ENCODE measurements at regions not wholly inside any gene's neighbourhood (a gene's known extent, or its start where the extent isn't known, plus 50 kb on each side); places are given as distances from the start of the nearest gene placed in this dataset.

DNA sequence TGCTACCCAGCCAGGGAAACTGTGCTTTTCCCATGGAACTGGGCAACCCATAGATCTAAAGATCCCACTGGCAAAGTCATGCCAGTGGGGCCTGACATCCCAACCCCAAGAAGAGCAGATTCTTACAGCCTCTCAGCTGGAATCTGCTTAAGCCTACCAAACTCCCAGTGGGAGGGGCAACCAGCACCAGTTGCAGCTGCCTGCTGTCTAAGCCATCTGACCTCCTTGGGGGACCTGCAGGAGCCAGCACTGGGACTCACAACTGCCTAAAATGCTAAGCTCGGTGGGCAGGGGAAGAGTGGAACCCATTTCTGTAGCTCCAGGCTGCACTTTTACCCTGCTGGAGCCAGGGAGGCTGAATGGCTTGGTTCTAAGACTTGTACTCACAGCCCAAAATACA lies 770.7 kb upstream of the SLC8A1 start:
- no peaks in the 10 kb centered on the region for H3K27me3 ChIP-seq (ENCODE audit: control insufficient read depth, insufficient read depth, low read length)
- no peak overlapping the region for H3K9ac ChIP-seq (ENCODE audit: low read length)
- H3K4me1 ChIP-seq (ENCODE audit: control insufficient read depth, insufficient read depth, low read length) = no peaks in the 10 kb centered on the region
- H3K27ac ChIP-seq (ENCODE audit: low read depth, low read length) = no peak overlapping the region
- H3K36me3 ChIP-seq (ENCODE audit: control insufficient read depth, insufficient read depth, low read length) = no peaks in the 10 kb centered on the region
- H3K4me3 ChIP-seq (ENCODE audit: low read length) = no peak overlapping the region

DNA sequence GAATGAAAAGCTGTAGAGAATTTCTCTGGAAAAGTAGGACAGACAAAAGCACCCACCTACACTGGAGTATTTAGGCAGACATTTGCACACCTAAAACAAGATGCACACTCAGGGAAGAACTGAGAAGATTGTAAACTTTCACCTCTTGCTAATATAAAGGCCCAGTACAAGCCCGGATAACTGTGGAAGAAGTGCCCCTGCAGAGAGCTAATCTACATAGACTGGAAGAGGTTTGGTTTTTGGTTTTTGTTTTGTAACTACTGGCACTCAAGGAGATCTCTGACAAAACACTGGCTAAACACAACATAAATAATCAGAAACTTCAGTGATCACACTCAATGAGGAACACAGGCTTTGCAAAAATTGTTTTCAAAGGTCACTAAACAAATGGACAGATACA lies 782.2 kb upstream of the SLC8A1 start:
- Histone ChIP-seq H3K9ac (ENCODE audit: low read length) (no peak overlapping the region), H3K27ac (ENCODE audit: low read depth, low read length) (no peak overlapping the region), H3K27me3 (ENCODE audit: control insufficient read depth, insufficient read depth, low read length) (no peaks in the 10 kb centered on the region), H3K36me3 (ENCODE audit: control insufficient read depth, insufficient read depth, low read length) (no peaks in the 10 kb centered on the region), H3K4me1 (ENCODE audit: control insufficient read depth, insufficient read depth, low read length) (no peaks in the 10 kb centered on the region), H3K4me3 (ENCODE audit: low read length) (no peak overlapping the region)

DNA sequence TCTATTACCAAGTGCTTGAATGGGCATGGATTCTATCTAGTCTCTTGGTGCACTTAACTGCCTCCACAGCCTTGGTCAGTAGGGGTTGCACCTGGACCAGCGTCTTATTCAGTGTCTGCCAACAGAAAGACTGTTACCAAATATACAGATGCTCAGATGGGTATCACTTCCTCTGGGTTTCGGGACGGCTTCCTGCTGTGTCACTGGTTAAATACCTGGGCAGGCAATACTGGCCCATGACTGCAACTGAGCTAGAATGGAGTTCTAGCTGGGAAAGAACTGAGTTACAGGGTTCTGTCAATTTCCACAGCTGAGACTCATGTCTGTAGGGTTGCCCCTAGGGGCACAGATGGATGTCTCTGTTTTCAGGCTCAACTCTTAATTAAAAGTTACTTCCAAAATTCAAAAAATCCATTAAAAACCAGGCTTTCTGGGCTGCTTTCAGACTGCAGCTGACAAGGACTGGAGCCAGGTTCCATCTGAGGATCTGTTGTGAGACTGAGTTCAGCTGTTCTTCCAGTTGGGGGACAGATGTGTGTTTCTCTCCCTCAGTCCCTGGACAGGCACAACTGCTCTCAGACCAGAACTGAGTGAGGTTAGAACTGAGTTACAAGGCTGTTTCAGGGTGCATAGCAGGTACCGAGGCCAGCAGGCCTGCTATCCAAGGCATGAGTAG lies 789.6 kb upstream of the SLC8A1 start:
- Histone ChIP-seq H3K36me3 (ENCODE audit: control insufficient read depth, insufficient read depth, low read length) (no peaks in the 10 kb centered on the region), H3K9ac (ENCODE audit: low read length) (no peak overlapping the region), H3K4me3 (ENCODE audit: low read length) (no peak overlapping the region), H3K4me1 (ENCODE audit: control insufficient read depth, insufficient read depth, low read length) (no peaks in the 10 kb centered on the region), H3K27me3 (ENCODE audit: control insufficient read depth, insufficient read depth, low read length) (no peaks in the 10 kb centered on the region), H3K27ac (ENCODE audit: low read depth, low read length) (no peak overlapping the region)

DNA sequence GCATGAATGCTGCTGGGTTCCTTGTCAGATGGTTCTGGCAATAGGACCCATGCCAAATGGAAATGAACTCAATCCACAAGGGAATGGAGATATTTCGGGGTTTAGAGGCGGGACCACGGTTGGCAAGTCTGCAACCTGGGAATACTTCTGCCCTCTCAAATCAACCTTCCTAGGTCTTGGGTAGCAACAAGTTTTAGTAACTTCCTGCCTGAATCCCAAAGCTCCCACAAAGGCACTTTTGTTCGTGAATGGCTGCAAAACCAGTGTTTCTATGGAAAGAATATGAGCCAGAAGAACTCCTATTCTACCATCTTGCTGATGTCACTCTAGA lies 790.1 kb upstream of the SLC8A1 start:
- Histone ChIP-seq H3K4me1 (ENCODE audit: control insufficient read depth, insufficient read depth, low read length) (no peaks in the 10 kb centered on the region), H3K27ac (ENCODE audit: low read depth, low read length) (no peak overlapping the region), H3K9ac (ENCODE audit: low read length) (no peak overlapping the region), H3K36me3 (ENCODE audit: control insufficient read depth, insufficient read depth, low read length) (no peaks in the 10 kb centered on the region), H3K4me3 (ENCODE audit: low read length) (no peak overlapping the region), H3K27me3 (ENCODE audit: control insufficient read depth, insufficient read depth, low read length) (no peaks in the 10 kb centered on the region)

DNA sequence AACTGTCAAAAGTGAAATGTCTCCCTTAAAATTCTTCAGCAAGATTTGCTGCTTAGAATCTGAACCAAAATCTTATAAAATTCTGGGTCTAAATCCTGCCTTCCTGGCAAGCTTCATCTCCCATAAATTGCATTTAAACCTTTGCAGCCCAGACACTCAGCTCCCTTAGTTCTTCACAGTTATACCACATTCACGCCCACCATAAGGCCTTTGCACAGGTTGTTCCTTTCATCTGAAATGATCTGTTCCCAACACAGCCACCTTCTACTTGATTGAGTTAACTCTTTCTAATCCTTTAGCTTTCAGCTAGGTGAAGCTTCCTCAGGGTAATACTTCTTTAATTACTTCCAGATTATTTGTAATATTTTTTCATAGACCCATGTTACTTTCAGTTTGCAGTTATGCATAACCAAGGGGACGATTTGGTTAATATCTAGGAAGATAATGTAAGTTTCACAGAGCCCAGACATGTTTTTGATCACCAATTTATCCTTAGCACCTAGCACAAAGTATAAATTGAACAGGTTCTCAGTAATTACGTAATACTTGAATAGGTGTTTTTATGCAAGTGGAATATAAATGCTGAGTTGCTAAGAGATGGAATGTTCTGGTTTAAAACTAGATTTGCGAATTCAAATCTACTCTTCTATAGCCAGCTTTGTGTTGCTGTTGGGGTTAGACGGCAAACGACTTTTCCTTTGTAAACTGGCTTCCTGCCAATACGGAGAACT lies 779.7 kb upstream of the PKDCC start:
- Histone ChIP-seq H3K4me3 (ENCODE audit: low read length) (no peak overlapping the region), H3K9ac (ENCODE audit: low read length) (no peak overlapping the region), H3K4me1 (ENCODE audit: control insufficient read depth, insufficient read depth, low read length) (no peaks in the 10 kb centered on the region), H3K27me3 (ENCODE audit: control insufficient read depth, insufficient read depth, low read length) (no peaks in the 10 kb centered on the region), H3K27ac (ENCODE audit: low read depth, low read length) (no peak overlapping the region), H3K36me3 (ENCODE audit: control insufficient read depth, insufficient read depth, low read length) (no peaks in the 10 kb centered on the region)

DNA sequence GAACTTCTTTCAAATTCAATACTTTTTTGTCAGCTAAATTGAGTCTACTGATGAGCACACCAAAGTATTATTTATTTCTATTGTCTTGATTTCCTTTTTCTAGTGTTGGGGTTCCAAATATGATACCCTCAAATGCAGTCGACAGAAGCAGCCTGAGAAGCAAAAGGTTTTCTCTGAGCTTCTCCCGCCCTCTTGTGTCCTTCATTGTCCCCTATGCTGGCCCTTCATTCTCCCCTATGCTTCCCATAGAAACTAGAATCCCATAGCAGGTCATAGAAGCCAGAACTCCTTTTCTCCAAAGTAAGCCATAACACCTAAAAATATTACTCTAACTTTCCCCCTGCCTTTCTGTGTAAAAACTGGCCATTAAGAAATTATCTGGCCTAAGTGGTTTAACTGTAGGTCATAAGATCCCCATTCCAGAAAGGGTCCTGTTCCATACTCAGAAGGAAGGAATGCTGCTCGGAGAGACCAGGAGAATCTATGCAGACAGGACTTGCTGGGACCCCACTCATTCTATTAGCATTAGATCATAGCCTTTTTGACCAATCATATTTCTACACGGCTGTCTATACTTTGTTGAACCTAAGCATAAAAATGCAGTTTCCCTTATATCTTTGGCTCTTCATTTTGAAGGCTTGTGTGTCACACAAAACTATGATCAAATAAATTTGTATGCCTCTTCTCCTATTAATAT lies 764.6 kb upstream of the PKDCC start:
- Histone ChIP-seq H3K4me1 (ENCODE audit: control insufficient read depth, insufficient read depth, low read length) (no peaks in the 10 kb centered on the region), H3K4me3 (ENCODE audit: low read length) (no peak overlapping the region), H3K9ac (ENCODE audit: low read length) (no peak overlapping the region), H3K36me3 (ENCODE audit: control insufficient read depth, insufficient read depth, low read length) (no peaks in the 10 kb centered on the region), H3K27ac (ENCODE audit: low read depth, low read length) (no peak overlapping the region), H3K27me3 (ENCODE audit: control insufficient read depth, insufficient read depth, low read length) (no peaks in the 10 kb centered on the region)

- Histone ChIP-seq H3K36me3 (ENCODE audit: control insufficient read depth, insufficient read depth, low read length) (no peaks in the 10 kb centered on the region), H3K27ac (ENCODE audit: low read depth, low read length) (no peak overlapping the region), H3K9ac (ENCODE audit: low read length) (no peak overlapping the region), H3K27me3 (ENCODE audit: control insufficient read depth, insufficient read depth, low read length) (no peaks in the 10 kb centered on the region), H3K4me3 (ENCODE audit: low read length) (no peak overlapping the region), H3K4me1 (ENCODE audit: control insufficient read depth, insufficient read depth, low read length) (no peaks in the 10 kb centered on the region)
Measured at GRCh38 chr2:41293491-41293890, 754.3 kb upstream of the PKDCC start.

DNA sequence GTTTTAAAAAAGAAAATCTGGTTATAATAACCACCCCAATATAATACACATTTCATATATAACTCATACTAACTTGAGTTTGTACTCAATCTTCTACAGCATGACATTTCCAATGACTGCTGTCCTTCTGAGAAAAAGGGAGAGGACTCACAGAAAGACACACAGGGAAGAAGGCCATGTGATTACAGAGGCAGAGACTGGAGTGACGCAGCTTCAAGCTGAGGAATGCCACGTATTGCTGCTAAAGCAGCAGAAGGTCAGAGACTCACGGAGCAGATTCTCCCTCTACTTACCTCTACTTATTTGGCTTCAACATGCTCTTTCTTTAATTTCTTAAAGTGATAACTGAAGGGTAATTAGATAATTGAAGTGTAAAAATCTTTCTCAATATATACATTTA lies 753.5 kb upstream of the PKDCC start:
- no peak overlapping the region for H3K9ac ChIP-seq (ENCODE audit: low read length)
- no peak overlapping the region for H3K4me3 ChIP-seq (ENCODE audit: low read length)
- no peak overlapping the region for H3K27ac ChIP-seq (ENCODE audit: low read depth, low read length)
- H3K27me3 ChIP-seq (ENCODE audit: control insufficient read depth, insufficient read depth, low read length) = no peaks in the 10 kb centered on the region
- H3K4me1 ChIP-seq (ENCODE audit: control insufficient read depth, insufficient read depth, low read length) = no peaks in the 10 kb centered on the region
- no peaks in the 10 kb centered on the region for H3K36me3 ChIP-seq (ENCODE audit: control insufficient read depth, insufficient read depth, low read length)

DNA sequence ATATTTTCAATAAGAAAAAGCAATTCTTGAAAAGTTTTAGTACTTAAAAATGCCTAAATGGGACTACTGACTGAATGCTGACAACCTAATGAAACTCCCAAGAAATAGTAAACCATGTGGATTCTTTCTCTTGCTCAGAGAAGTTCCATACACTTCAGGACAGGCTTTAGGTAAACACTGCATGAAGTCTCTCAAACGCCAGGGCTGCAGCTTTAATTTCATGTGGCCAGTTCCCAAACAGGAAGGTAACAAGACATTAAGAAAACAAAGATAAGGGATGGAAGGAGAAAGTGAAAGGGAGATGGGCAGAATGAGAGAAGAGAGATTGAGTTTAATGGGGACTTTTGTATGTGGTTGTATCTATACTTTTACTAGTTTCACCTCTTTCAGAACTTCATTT lies 734.7 kb upstream of the PKDCC start:
- no peaks in the 10 kb centered on the region for H3K4me1 ChIP-seq (ENCODE audit: control insufficient read depth, insufficient read depth, low read length)
- no peak overlapping the region for H3K9ac ChIP-seq (ENCODE audit: low read length)
- H3K27ac ChIP-seq (ENCODE audit: low read depth, low read length) = no peak overlapping the region
- H3K36me3 ChIP-seq (ENCODE audit: control insufficient read depth, insufficient read depth, low read length) = no peaks in the 10 kb centered on the region
- H3K4me3 ChIP-seq (ENCODE audit: low read length) = no peak overlapping the region
- no peaks in the 10 kb centered on the region for H3K27me3 ChIP-seq (ENCODE audit: control insufficient read depth, insufficient read depth, low read length)

DNA sequence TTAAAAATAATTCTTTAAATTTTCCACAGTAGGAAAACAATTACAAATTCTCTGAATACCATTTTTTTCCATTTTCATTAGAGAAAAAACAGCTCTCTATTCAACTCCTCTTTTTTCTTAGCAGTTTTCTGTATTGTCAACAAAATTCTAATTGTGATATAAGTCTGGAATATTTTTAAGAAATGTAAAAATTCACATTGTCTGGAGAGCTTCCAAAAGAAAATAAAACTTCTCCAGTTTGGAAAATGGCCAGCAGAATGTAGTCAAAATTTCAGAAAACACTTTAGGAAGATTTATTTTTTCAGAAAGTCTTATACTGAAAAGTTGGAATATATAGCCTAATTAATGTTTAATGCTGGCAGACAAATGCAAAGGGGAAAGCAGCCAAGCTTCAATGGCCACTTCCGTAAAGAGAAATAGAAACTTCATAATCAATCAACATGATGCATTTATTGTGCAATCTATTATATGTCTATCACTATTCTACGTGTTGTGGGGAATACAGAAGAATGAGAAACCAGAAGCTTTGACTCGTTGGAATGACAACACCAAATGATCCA lies 733.2 kb upstream of the PKDCC start:
- no peaks in the 10 kb centered on the region for H3K36me3 ChIP-seq (ENCODE audit: control insufficient read depth, insufficient read depth, low read length)
- no peaks in the 10 kb centered on the region for H3K4me1 ChIP-seq (ENCODE audit: control insufficient read depth, insufficient read depth, low read length)
- H3K27me3 ChIP-seq (ENCODE audit: control insufficient read depth, insufficient read depth, low read length) = no peaks in the 10 kb centered on the region
- H3K4me3 ChIP-seq (ENCODE audit: low read length) = no peak overlapping the region
- no peak overlapping the region for H3K27ac ChIP-seq (ENCODE audit: low read depth, low read length)
- no peak overlapping the region for H3K9ac ChIP-seq (ENCODE audit: low read length)

GRCh38 chr2:41319437-41319836 lies 728.4 kb upstream of the PKDCC start:
- H3K27me3 ChIP-seq (ENCODE audit: control insufficient read depth, insufficient read depth, low read length) = no peaks in the 10 kb centered on the region
- no peaks in the 10 kb centered on the region for H3K36me3 ChIP-seq (ENCODE audit: control insufficient read depth, insufficient read depth, low read length)
- H3K27ac ChIP-seq (ENCODE audit: low read depth, low read length) = no peak overlapping the region
- no peak overlapping the region for H3K4me3 ChIP-seq (ENCODE audit: low read length)
- no peak overlapping the region for H3K9ac ChIP-seq (ENCODE audit: low read length)
- H3K4me1 ChIP-seq (ENCODE audit: control insufficient read depth, insufficient read depth, low read length) = no peaks in the 10 kb centered on the region

GRCh38 chr2:41320491-41320890 lies 727.3 kb upstream of the PKDCC start:
- Histone ChIP-seq H3K9ac (ENCODE audit: low read length) (no peak overlapping the region), H3K27ac (ENCODE audit: low read depth, low read length) (no peak overlapping the region)

More at GRCh38 chr2:41320491-41320890, 727.3 kb upstream of the PKDCC start:
- no peak overlapping the region for H3K4me3 ChIP-seq (ENCODE audit: low read length)
- no peaks in the 10 kb centered on the region for H3K27me3 ChIP-seq (ENCODE audit: control insufficient read depth, insufficient read depth, low read length)
- no peaks in the 10 kb centered on the region for H3K4me1 ChIP-seq (ENCODE audit: control insufficient read depth, insufficient read depth, low read length)
- no peaks in the 10 kb centered on the region for H3K36me3 ChIP-seq (ENCODE audit: control insufficient read depth, insufficient read depth, low read length)

Data from rectal smooth muscle tissue (tissue), 1 donor.